ENCODE measurements at regions not wholly inside any gene's neighbourhood (a gene's known extent, or its start where the extent isn't known, plus 50 kb on each side); places are given as distances from the start of the nearest gene placed in this dataset.

DNA sequence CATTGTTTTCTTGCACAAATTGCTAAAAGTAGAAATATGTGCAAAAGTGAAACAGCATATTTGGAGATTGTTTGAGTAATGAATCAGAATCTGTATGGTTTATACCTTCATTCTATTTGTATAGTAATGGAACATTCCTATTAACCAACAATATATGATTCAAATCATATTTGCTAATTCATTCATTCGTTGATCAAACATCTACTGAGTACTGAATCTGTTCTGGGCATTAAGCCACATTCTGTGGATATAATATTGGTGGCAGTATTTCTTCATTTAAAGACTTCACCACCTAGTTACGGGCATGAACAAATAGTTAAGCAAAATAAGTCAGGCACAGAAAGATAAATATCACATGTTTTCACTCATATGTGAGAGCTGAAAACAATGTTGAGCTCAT, 385.7 kb downstream of the MTRR start:
- no peak for DNase-seq
- no peak for TF ChIP-seq POLR2A (IDR thresholded peaks at IDR 0.05; ENCODE audit: low read length)
- no peak for TF ChIP-seq GATA1 (IDR thresholded peaks at IDR 0.05; ENCODE audit: low read depth, low read length)

DNA sequence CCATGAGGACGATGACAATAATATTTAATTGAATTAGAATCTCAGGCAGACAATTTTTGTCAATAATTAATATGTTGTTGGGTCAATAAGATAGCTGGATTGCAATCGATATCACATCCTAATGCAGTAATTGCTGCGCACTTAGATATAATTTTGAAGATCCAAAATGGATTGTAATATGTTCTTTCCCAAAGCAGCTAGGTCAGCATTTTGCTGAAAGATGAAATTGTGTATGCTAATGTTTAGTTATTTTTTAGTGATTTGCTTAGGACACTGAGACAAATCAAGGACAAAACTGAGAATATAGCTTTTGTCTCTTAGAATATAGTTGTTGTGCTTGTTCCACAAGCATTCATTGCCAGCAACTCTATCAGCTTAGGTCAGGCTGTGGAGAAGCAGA, 389.9 kb downstream of the MTRR start:
- no peak for DNase-seq
- TF ChIP-seq GATA1 (IDR thresholded peaks at IDR 0.05; ENCODE audit: low read depth, low read length) (no peak), POLR2A (IDR thresholded peaks at IDR 0.05; ENCODE audit: low read length) (no peak)

DNA sequence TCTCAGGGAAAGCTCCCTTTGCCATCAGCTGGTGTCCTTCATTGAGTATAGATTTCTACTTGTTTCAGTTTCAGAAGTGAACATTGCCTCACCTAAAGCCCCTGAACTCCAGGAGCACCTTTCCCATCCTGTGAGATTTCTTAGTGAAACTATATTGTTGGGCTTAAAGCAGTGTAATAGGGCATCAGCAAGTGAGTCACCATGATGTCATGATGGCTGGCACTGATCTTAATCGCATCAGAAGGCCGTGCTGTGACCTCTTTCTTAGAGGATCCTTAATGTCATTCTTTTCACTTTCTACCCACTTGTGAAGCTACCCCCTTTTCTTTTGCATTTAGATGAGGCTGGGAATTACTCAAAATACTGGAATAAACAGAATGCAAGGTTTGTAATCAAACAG, 401.3 kb downstream of the MTRR start:
- no peak for TF ChIP-seq GATA1 (IDR thresholded peaks at IDR 0.05; ENCODE audit: low read depth, low read length)
- no peak for TF ChIP-seq POLR2A (IDR thresholded peaks at IDR 0.05; ENCODE audit: low read length)
- DNase-seq, result no peak

DNA sequence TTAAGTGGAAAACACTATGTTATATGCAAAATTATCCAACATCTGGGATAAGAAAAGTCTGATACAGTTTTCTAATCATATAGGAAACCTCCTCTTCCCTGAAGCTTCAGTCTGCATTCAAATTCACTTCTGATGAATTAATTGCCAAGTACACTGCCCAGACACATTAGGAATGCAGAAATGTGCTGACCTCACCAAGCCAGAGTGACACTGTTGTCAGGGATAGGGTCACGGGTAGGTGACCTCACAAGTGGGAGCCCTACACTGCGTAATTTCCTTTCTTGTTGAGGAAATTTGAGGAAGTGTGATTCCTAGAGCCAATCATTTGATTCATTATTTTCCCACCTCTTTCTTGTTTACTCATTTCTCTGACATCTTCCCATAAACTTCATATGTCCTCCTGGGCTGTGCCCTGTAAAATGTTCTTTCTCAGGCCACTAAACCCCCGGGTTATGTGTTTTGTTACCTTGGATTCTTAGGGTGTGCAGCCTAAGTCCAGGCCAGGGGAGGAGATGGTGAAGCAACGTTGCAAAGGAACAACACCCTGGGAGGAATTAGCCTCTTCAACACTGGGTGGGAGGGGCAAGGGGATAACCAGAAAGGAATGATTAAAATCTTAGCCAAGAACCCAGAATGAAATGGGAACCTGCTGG, 411.9 kb downstream of the MTRR start:
- no peak for DNase-seq

DNA sequence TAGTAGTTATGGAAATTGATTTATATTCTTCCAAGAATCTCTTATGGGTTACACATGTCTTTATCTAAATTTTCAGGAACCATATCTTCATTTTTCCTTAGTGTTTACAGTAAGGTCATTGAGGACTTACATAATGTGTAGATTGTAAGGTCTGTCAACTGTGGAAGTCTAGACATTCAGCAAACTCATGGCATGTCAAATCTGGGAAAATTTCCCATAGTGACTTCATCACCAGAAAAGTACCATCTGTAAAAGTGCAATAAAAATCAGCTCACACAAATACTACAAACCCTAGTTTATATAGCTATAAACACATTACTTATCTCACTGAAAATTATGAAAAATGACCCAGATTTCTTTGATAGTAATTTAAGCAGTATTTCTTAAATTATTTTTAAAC, 419.4 kb downstream of the MTRR start:
- no peak for DNase-seq
- TF ChIP-seq POLR2A (IDR thresholded peaks at IDR 0.05; ENCODE audit: low read length), result no peak
- no peak for TF ChIP-seq GATA1 (IDR thresholded peaks at IDR 0.05; ENCODE audit: low read depth, low read length)

More for the DNA sequence above, 411.9 kb downstream of the MTRR start:
- TF ChIP-seq GATA1 (IDR thresholded peaks at IDR 0.05; ENCODE audit: low read depth, low read length), result no peak
- no peak for TF ChIP-seq POLR2A (IDR thresholded peaks at IDR 0.05; ENCODE audit: low read length)

DNA sequence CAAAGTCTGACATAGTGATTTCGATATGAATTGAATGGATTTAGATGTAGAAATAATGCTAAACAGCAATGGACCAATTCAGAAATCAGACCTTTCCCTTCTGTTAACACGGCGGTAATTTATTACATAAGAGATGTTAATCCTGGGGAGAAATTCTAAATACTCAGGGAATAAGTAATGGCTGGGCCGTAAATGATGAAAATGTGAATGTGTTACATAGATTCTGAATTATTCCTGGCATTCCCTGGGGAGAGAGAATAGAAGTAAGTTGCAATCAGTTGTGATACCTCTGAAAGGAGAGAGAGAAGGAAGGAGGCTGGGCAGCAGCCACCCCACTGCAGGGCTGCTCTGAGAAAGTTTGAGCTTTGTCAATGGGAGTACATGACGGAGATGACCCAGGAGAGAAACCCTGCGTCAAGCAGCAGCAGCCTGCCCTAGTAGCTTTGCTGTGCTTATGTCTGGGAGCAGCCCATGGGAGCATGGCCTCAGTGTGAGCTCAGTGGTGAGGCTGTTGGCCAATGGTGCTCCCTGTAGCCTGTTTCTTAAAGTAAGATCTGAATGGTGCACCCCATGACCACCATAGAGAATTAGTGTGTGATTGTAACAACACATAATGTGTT, 420.1 kb downstream of the MTRR start:
- DNase-seq, result no peak
- TF ChIP-seq POLR2A (IDR thresholded peaks at IDR 0.05; ENCODE audit: low read length), result no peak
- TF ChIP-seq GATA1 (IDR thresholded peaks at IDR 0.05; ENCODE audit: low read depth, low read length), result no peak

DNA sequence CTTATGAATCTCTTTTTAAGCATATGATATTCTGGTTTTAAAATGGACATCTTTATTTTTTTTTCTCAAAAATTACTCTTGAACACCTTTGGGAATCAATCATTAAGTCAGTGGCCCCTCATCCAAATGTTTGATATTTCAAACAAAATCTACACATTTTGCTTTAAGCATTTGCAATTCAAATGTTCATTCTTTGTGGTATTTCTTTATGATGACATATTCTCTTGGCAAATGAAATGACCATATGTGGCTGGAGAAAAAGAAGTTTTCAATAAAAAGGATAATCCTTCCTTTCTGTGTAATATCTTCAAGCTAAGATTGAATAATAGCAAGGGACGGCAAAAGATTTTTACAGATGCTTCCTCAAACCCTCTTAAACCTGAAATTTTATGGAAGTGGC, 420.8 kb downstream of the MTRR start:
- TF ChIP-seq GATA1 (IDR thresholded peaks at IDR 0.05; ENCODE audit: low read depth, low read length) (no peak), POLR2A (IDR thresholded peaks at IDR 0.05; ENCODE audit: low read length) (no peak)
- DNase-seq, result no peak

DNA sequence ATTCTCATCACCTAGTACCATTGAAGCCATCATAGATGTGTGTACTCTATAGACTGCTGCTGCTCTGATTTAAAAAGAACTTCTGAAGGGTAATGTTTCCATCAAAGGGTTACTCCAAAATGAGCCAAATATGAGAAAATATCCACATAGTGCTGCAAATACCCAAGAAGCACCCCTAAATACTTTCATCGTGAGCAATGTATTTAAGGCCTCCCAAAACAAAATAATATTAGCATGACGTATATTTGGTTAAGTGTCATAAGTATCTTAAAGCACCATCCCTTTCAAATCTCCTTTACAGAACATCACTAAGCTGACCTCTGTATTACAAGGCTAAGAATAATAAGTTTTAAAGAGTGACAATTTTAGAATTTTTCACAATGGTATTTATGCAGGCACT, 421.8 kb downstream of the MTRR start:
- TF ChIP-seq GATA1 (IDR thresholded peaks at IDR 0.05; ENCODE audit: low read depth, low read length) (no peak), POLR2A (IDR thresholded peaks at IDR 0.05; ENCODE audit: low read length) (no peak)
- no peak for DNase-seq

DNA sequence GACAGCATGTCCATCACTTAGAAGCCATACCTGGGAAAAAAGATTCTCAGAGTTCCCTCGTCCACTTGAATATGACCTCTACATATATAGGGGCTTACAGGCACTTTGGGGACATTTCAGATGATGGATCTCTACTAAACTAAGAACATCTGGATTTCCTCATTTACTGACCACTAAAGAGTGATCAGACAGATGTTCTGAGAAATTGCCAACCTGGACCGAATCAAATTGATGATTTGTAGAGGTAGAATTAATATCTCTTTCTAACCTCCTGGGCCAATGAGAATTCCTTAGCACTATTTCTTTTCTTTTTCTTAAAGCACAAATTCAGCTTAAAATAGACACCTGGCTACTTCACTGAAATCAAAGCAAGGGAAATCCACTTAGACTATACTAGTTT, 422.7 kb downstream of the MTRR start:
- TF ChIP-seq POLR2A (IDR thresholded peaks at IDR 0.05; ENCODE audit: low read length), result no peak
- no peak for TF ChIP-seq GATA1 (IDR thresholded peaks at IDR 0.05; ENCODE audit: low read depth, low read length)
- no peak for DNase-seq

DNA sequence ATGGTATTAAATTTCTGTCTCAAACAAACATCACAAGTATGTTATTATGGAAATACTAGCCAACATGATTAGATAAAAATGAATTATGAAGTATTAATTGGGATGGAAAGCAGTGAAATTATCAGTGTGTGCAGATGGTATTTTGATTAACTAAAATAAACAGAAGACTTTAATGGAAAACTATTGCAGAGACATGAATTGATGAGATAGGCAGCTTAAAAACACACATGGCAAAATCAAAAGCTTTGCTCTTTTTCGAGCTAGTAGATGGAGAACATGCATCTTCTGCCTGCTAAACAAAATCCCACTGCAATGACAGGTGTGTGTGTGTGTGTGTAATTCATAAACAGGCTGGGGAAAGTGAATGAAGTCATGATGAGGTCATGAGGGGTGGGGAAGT, 426.2 kb downstream of the MTRR start:
- DNase-seq, result no peak
- no peak for TF ChIP-seq GATA1 (IDR thresholded peaks at IDR 0.05; ENCODE audit: low read depth, low read length)
- TF ChIP-seq POLR2A (IDR thresholded peaks at IDR 0.05; ENCODE audit: low read length), result no peak

DNA sequence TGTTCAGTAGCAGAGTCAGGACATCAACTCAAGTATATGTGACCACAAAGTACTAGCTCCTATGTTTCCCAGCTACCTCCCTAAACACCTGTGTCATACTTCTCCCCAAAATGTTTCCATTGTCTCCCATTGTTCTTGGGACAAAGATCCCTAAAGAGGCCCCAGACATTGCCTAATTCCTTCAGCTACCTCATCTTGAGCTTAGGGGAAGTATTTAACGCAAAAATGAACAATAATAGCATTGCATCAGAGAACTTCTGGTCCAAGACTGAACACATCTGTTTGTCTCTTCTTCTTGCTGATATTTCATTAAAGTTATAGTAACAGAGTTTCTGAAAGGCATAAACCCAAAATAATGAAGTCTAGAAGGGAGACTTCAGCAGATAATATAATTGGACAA, 430.8 kb downstream of the MTRR start:
- DNase-seq, result no peak
- TF ChIP-seq GATA1 (IDR thresholded peaks at IDR 0.05; ENCODE audit: low read depth, low read length), result no peak
- no peak for TF ChIP-seq POLR2A (IDR thresholded peaks at IDR 0.05; ENCODE audit: low read length)

DNA sequence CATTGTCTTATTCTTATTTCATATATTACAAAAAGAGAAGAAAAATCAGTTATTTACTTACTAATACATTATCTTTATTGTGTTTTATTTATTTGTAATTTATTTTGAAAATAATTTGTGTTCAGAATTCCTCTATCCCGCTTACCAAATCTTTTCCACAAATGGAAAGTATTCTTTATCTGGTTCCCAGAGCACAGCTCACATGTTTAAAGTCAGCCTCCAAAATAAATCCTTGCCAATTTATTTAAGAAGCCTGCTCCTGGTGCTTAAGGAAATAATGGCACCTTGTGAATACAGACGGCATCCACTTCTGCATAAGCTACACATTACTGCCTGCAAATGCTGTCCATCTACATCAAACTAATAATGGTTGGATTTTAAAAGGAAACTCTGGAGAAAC, 435.4 kb downstream of the MTRR start:
- no peak for TF ChIP-seq POLR2A (IDR thresholded peaks at IDR 0.05; ENCODE audit: low read length)
- no peak for TF ChIP-seq GATA1 (IDR thresholded peaks at IDR 0.05; ENCODE audit: low read depth, low read length)
- no peak for DNase-seq

DNA sequence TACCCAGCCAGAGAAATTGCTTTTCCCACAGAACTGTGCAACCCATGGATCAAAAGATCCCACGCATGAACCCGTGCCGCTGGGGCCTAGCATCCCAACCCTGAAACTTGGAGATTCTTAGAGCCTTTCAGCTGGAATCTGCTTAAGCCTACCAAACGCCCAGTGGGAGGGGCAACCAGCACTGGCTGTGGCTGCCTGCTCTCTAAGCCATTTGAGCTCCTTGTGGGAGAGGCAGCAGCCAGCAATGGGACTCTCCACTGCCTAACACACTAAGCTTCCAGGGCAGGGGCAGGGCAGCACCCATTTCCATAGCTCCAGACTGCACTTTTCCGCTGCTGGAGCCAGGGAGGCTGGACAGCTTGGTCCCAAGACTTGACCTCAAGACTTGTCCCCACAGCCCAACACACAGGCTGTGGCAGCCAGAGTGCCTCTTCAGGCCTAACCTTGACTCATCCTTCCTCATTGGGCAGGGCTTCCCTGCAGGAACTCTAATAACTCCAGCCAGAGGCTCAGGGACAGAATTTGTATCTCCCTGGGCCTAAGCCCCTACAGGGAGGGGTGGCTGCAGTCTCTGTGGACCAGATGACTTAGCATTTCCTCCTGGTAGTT, 437.4 kb downstream of the MTRR start:
- DNase-seq, result no peak

DNA sequence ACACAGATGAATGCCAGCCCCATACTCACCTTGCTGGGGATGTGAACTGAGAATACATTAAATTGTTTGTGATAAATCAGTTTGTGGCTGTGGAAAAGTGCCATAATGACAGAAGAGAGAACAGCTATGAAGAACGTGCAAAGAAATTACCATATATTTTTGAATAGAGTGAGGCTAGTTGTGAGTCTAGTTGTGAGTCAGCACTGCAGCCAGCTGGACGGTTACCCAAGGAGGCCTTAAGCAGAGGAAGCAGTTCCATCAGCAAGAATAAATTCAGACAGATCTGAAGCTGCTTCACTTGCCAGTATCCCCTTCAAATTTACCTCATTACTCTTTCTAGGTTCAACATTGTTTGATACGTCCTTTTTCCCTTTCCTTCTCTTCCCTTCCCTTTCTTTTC, 446.0 kb downstream of the MTRR start:
- DNase-seq, result no peak
- no peak for TF ChIP-seq POLR2A (IDR thresholded peaks at IDR 0.05; ENCODE audit: low read length)
- no peak for TF ChIP-seq GATA1 (IDR thresholded peaks at IDR 0.05; ENCODE audit: low read depth, low read length)

More for the DNA sequence above, 437.4 kb downstream of the MTRR start:
- TF ChIP-seq GATA1 (IDR thresholded peaks at IDR 0.05; ENCODE audit: low read depth, low read length) (no peak), POLR2A (IDR thresholded peaks at IDR 0.05; ENCODE audit: low read length) (no peak)
